Activated CD8-positive, alpha-beta T cell treated with anti-CD3 and anti-CD28 coated beads, Interleukin-2, amount 10 ng/mL, durations not matched to agents 7 days and 5 days (primary cell): ENCODE measurements at regions not wholly inside any gene's neighbourhood (a gene's known extent, or its start where the extent isn't known, plus 50 kb on each side); places are given as distances from the start of the nearest gene placed in this dataset.
A peak's percentile ranks its signal among the peaks of the same experiment; 100 is the strongest.

Experiments
- ATAC-seq: fragments of 150-1000 bp; cut with Tn5 transposase; one replicate; pipeline ENCODE4 v1.10.0; 2021; ENCODE audit warnings: moderate library complexity
- CTCF ChIA-PET: fragments of 350-600 bp; sonication (Branson Sonifier 250); formaldehyde crosslinking; loops from one replicate; lab custom pipeline; 2021; ENCODE audit warnings: antibody characterized with exemption; lab: Charles Lee
- POLR2A ChIA-PET: fragments of 350-600 bp; sonication (Branson Sonifier 250); formaldehyde crosslinking; loops from one replicate; lab custom pipeline; 2021; ENCODE audit warnings: antibody characterized with exemption; lab: Charles Lee
- DNase-seq: peaks from one replicate; pipeline ENCODE4 v3.0.0-alpha.2; 2020
- H3K27ac Mint-ChIP-seq: one replicate; pipeline ENCODE4 v1.8.0; 2021; ENCODE audit warnings: mild to moderate bottlenecking, mixed read lengths
- H3K27me3 Mint-ChIP-seq: one replicate; pipeline ENCODE4 v1.8.0; 2021; ENCODE audit warnings: low read depth, mixed read lengths
- H3K36me3 Mint-ChIP-seq: one replicate; pipeline ENCODE4 v1.8.0; 2021; ENCODE audit warnings: low read depth, mixed read lengths
- H3K4me1 Mint-ChIP-seq: one replicate; pipeline ENCODE4 v1.8.0; 2021; ENCODE audit warnings: low read depth, mixed read lengths
- H3K4me3 Mint-ChIP-seq: one replicate; pipeline ENCODE4 v1.8.0; 2021; ENCODE audit warnings: mild to moderate bottlenecking, mixed read lengths
- H3K9me3 Mint-ChIP-seq: one replicate; pipeline ENCODE4 v1.8.0; 2022; ENCODE audit warnings: mixed read lengths; ENCODE audit not compliant: insufficient read depth

- H3K9me3 Mint-ChIP-seq, result no peaks in the 10 kb centered on the region
- CTCF ChIA-PET, result interaction anchor here (1.3 kb wide), 1 partner anchor 115 kb away, joined by 3 read pairs; no protein-coding TSS in a partner anchor
- DNase-seq (peak; percentile 13), ATAC-seq (no peak)
- H3K4me1 Mint-ChIP-seq, result peaks cover 42% of the 10 kb centered on the region
- H3K4me3 Mint-ChIP-seq, result no peak overlapping the region
- POLR2A ChIA-PET, result interaction anchor here (0.6 kb wide), 1 partner anchor 89 kb away, joined by 5 read pairs; no protein-coding TSS in a partner anchor
- no peaks in the 10 kb centered on the region for H3K27me3 Mint-ChIP-seq
- no peak overlapping the region for H3K27ac Mint-ChIP-seq
- peaks cover 10% of the 10 kb centered on the region for H3K36me3 Mint-ChIP-seq
Observed at GRCh38 chr10:4022473-4022872, 237.5 kb upstream of the KLF6 start.

- no peak for ATAC-seq
- peaks cover 33% of the 10 kb centered on the region for H3K4me1 Mint-ChIP-seq
- no peaks in the 10 kb centered on the region for H3K27me3 Mint-ChIP-seq
- POLR2A ChIA-PET, result no interaction called here
- H3K27ac Mint-ChIP-seq, result no peak overlapping the region
- CTCF ChIA-PET, result no interaction called here
- H3K36me3 Mint-ChIP-seq, result peaks cover 5% of the 10 kb centered on the region
- no peaks in the 10 kb centered on the region for H3K9me3 Mint-ChIP-seq
- H3K4me3 Mint-ChIP-seq, result no peak overlapping the region
- peak; percentile 19 for DNase-seq
Observed at GRCh38 chr10:4020631-4021030, 235.6 kb upstream of the KLF6 start.

GRCh38 chr10:4018054-4018511, 233.1 kb upstream of the KLF6 start:
- no peaks in the 10 kb centered on the region for H3K27me3 Mint-ChIP-seq
- no peak overlapping the region for H3K4me3 Mint-ChIP-seq
- CTCF ChIA-PET, result no interaction called here
- DNase-seq (peak; percentile 20), ATAC-seq (no peak)
- H3K27ac Mint-ChIP-seq, result no peak overlapping the region
- peaks cover 5% of the 10 kb centered on the region for H3K36me3 Mint-ChIP-seq
- POLR2A ChIA-PET, result no interaction called here
- no peaks in the 10 kb centered on the region for H3K9me3 Mint-ChIP-seq
- H3K4me1 Mint-ChIP-seq, result peaks cover 23% of the 10 kb centered on the region

- H3K4me3 Mint-ChIP-seq, result no peak overlapping the region
- CTCF ChIA-PET, result no interaction called here
- ATAC-seq, result no peak
- no peaks in the 10 kb centered on the region for H3K27me3 Mint-ChIP-seq
- POLR2A ChIA-PET, result no interaction called here
- H3K9me3 Mint-ChIP-seq, result no peaks in the 10 kb centered on the region
- H3K36me3 Mint-ChIP-seq, result peaks cover 5% of the 10 kb centered on the region
- H3K4me1 Mint-ChIP-seq, result peaks cover 28% of the 10 kb centered on the region
- no peak for DNase-seq
- no peak overlapping the region for H3K27ac Mint-ChIP-seq
Observed at GRCh38 chr10:4017336-4017735, 232.3 kb upstream of the KLF6 start.

GRCh38 chr10:4016214-4016740, 231.3 kb upstream of the KLF6 start:
- ChIA-PET CTCF (no interaction called here), POLR2A (no interaction called here)
- ATAC-seq (no peak), DNase-seq (no peak)
- Mint-ChIP-seq H3K36me3 (peaks cover 3% of the 10 kb centered on the region), H3K27me3 (no peaks in the 10 kb centered on the region), H3K4me1 (peaks cover 28% of the 10 kb centered on the region), H3K9me3 (no peaks in the 10 kb centered on the region), H3K27ac (no peak overlapping the region), H3K4me3 (no peak overlapping the region)

GRCh38 chr10:4013651-4014121, 228.7 kb upstream of the KLF6 start:
- peaks cover 17% of the 10 kb centered on the region for H3K4me1 Mint-ChIP-seq
- peak overlapping the region; percentile 11 for H3K27ac Mint-ChIP-seq
- no peaks in the 10 kb centered on the region for H3K36me3 Mint-ChIP-seq
- H3K4me3 Mint-ChIP-seq, result no peak overlapping the region
- CTCF ChIA-PET, result no interaction called here
- H3K27me3 Mint-ChIP-seq, result no peaks in the 10 kb centered on the region
- DNase-seq (no peak), ATAC-seq (no peak)
- no peaks in the 10 kb centered on the region for H3K9me3 Mint-ChIP-seq
- POLR2A ChIA-PET, result interaction anchor here (0.6 kb wide), 1 partner anchor 66 kb away, joined by 4 read pairs; no protein-coding TSS in a partner anchor

- Mint-ChIP-seq H3K9me3 (no peaks in the 10 kb centered on the region), H3K4me1 (peaks cover 10% of the 10 kb centered on the region), H3K27me3 (no peaks in the 10 kb centered on the region), H3K27ac (no peak overlapping the region), H3K4me3 (no peak overlapping the region), H3K36me3 (no peaks in the 10 kb centered on the region)
- ATAC-seq, result no peak
- POLR2A ChIA-PET, result no interaction called here
- CTCF ChIA-PET, result no interaction called here
- no peak for DNase-seq
Observed at GRCh38 chr10:4012848-4013247, 227.8 kb upstream of the KLF6 start.

GRCh38 chr10:4011136-4011812, 226.3 kb upstream of the KLF6 start:
- H3K27ac Mint-ChIP-seq, result no peak overlapping the region
- H3K36me3 Mint-ChIP-seq, result peaks cover 4% of the 10 kb centered on the region
- H3K4me3 Mint-ChIP-seq, result no peak overlapping the region
- DNase-seq (no peak), ATAC-seq (no peak)
- ChIA-PET CTCF (no interaction called here), POLR2A (no interaction called here)
- H3K9me3 Mint-ChIP-seq, result no peaks in the 10 kb centered on the region
- H3K4me1 Mint-ChIP-seq, result peaks cover 10% of the 10 kb centered on the region
- no peaks in the 10 kb centered on the region for H3K27me3 Mint-ChIP-seq

GRCh38 chr10:4008676-4009382, 223.8 kb upstream of the KLF6 start:
- ChIA-PET POLR2A (no interaction called here), CTCF (no interaction called here)
- ATAC-seq (no peak), DNase-seq (no peak)
- Mint-ChIP-seq H3K36me3 (peaks cover 10% of the 10 kb centered on the region), H3K27me3 (no peaks in the 10 kb centered on the region), H3K4me1 (peaks cover 13% of the 10 kb centered on the region), H3K9me3 (no peaks in the 10 kb centered on the region), H3K27ac (no peak overlapping the region), H3K4me3 (no peak overlapping the region)

- Mint-ChIP-seq H3K36me3 (peaks cover 11% of the 10 kb centered on the region), H3K9me3 (no peaks in the 10 kb centered on the region), H3K27ac (peak overlapping the region; percentile 5), H3K4me3 (no peak overlapping the region), H3K27me3 (no peaks in the 10 kb centered on the region), H3K4me1 (peaks cover 7% of the 10 kb centered on the region)
- DNase-seq (no peak), ATAC-seq (no peak)
- POLR2A ChIA-PET, result no interaction called here
- CTCF ChIA-PET, result interaction anchor here (0.6 kb wide), 1 partner anchor 110 kb away, joined by 3 read pairs; no protein-coding TSS in a partner anchor
Observed at GRCh38 chr10:4007771-4008170, 222.8 kb upstream of the KLF6 start.

GRCh38 chr10:4006858-4007257, 221.8 kb upstream of the KLF6 start:
- ChIA-PET CTCF (interaction anchor here (0.5 to 0.6 kb wide), 2 partner anchors 111 to 264 kb away, joined by 3 read pairs; no protein-coding TSS in a partner anchor), POLR2A (no interaction called here)
- H3K36me3 Mint-ChIP-seq, result peaks cover 11% of the 10 kb centered on the region
- ATAC-seq (no peak), DNase-seq (no peak)
- H3K4me3 Mint-ChIP-seq, result no peak overlapping the region
- H3K27me3 Mint-ChIP-seq, result no peaks in the 10 kb centered on the region
- H3K4me1 Mint-ChIP-seq, result peaks cover 3% of the 10 kb centered on the region
- no peak overlapping the region for H3K27ac Mint-ChIP-seq
- no peaks in the 10 kb centered on the region for H3K9me3 Mint-ChIP-seq

GRCh38 chr10:4006051-4006450, 221.0 kb upstream of the KLF6 start:
- no peak for DNase-seq
- H3K4me1 Mint-ChIP-seq, result peaks cover 3% of the 10 kb centered on the region

More at GRCh38 chr10:4006051-4006450, 221.0 kb upstream of the KLF6 start:
- H3K4me3 Mint-ChIP-seq, result no peak overlapping the region
- no peak for ATAC-seq
- H3K36me3 Mint-ChIP-seq, result peaks cover 14% of the 10 kb centered on the region
- no peaks in the 10 kb centered on the region for H3K27me3 Mint-ChIP-seq
- ChIA-PET CTCF (no interaction called here), POLR2A (no interaction called here)
- no peaks in the 10 kb centered on the region for H3K9me3 Mint-ChIP-seq
- no peak overlapping the region for H3K27ac Mint-ChIP-seq
